Myocyte (in vitro differentiated cells): ENCODE measurements at regions not wholly inside any gene's neighbourhood (a gene's known extent, or its start where the extent isn't known, plus 50 kb on each side); places are given as distances from the start of the nearest gene placed in this dataset.

Experiments
- DNase-seq: peaks from one replicate; pipeline ENCODE4 v3.0.0-alpha.2; 2012; ENCODE audit warnings: low read depth

DNA sequence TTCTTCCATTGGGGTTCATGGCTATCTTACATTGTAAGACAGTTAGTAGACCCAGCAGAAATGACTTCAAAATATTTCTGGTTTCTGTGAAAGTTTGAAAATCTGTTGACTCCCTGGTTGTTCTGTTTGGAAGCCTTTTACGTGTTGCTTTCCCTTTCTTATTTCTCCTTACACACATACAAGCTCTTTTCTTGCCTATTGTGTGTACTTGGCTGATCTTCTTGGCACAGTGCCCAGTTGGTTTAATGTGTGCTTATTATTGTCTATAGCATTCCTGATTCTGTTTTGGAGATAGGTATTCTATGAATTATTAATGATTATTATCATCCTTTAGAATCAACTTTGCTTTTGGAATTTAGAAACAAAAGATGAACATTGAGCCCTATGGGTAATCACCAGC lies 1995.0 kb downstream of the FOXD4L5 start:
- peak; percentile 3 for DNase-seq
